ENCODE measurements at regions not wholly inside any gene's neighbourhood (a gene's known extent, or its start where the extent isn't known, plus 50 kb on each side); places are given as distances from the start of the nearest gene placed in this dataset.

DNA sequence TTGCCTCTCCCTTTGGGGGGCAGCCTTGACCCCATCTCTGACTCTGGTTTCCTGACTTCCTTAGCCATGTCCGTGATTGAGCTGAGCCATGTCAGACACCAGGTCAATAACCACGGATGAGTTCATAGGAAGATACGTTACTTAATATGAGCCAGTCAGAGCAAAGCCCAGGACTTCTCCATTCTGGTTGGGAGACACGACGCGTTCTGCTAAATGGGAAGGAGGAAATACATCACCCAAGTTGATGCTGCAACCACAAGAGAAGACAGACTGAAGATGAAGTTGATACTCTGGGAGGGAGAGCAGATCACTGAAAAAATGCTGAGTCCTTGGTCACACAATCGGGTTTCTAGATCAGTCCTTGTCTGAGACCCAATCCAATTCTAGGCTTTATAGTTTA lies 90.9 kb downstream of the MATN1 start:
- Histone ChIP-seq H3K4me2 (ENCODE audit: low read length) (no peak overlapping the region), H4K20me1 (ENCODE audit: insufficient read depth, low read length) (no peaks in the 10 kb centered on the region), H3K27me3 (ENCODE audit: insufficient read depth, low read length) (no peaks in the 10 kb centered on the region), H3K9ac (ENCODE audit: low read length) (no peak overlapping the region), H3K79me2 (ENCODE audit: insufficient read depth, low read length) (no peaks in the 10 kb centered on the region), H3K4me1 (ENCODE audit: insufficient read depth, low read length) (no peaks in the 10 kb centered on the region), H3K36me3 (ENCODE audit: insufficient read depth, low read length) (no peaks in the 10 kb centered on the region), H3K9me3 (ENCODE audit: insufficient read depth, low read depth, low read length) (no peaks in the 10 kb centered on the region), H3K4me3 (ENCODE audit: insufficient read depth, low read depth, low read length) (no peak overlapping the region), H3K27ac (ENCODE audit: low read depth, low read length) (no peak overlapping the region), H2AFZ (ENCODE audit: low read depth, low read length) (no peak overlapping the region)
- H3K4me3 Mint-ChIP-seq (ENCODE audit: unreplicated experiment), result no peak overlapping the region
- peaks cover 1% of the 10 kb centered on the region for H3K9me3 Mint-ChIP-seq (ENCODE audit: unreplicated experiment)
- peaks cover 48% of the 10 kb centered on the region for H3K27me3 Mint-ChIP-seq (ENCODE audit: low read depth, unreplicated experiment)
- TF ChIP-seq, protein P1, sequence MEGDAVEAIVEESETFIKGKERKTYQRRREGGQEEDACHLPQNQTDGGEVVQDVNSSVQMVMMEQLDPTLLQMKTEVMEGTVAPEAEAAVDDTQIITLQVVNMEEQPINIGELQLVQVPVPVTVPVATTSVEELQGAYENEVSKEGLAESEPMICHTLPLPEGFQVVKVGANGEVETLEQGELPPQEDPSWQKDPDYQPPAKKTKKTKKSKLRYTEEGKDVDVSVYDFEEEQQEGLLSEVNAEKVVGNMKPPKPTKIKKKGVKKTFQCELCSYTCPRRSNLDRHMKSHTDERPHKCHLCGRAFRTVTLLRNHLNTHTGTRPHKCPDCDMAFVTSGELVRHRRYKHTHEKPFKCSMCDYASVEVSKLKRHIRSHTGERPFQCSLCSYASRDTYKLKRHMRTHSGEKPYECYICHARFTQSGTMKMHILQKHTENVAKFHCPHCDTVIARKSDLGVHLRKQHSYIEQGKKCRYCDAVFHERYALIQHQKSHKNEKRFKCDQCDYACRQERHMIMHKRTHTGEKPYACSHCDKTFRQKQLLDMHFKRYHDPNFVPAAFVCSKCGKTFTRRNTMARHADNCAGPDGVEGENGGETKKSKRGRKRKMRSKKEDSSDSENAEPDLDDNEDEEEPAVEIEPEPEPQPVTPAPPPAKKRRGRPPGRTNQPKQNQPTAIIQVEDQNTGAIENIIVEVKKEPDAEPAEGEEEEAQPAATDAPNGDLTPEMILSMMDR (IDR thresholded peaks at IDR 0.05; ENCODE audit: insufficient read depth, low read depth, low read length), result no peak
- TF ChIP-seq EZH2 (IDR thresholded peaks at IDR 0.05; ENCODE audit: insufficient read depth, low read length), result no peak
- no peaks in the 10 kb centered on the region for H3K4me1 Mint-ChIP-seq (ENCODE audit: low read depth, unreplicated experiment)
- no peaks in the 10 kb centered on the region for H3K36me3 Mint-ChIP-seq (ENCODE audit: low read depth, unreplicated experiment)
- no peak for DNase-seq (ENCODE audit: low read depth)
- no peak for FAIRE-seq
- no peak overlapping the region for H3K27ac Mint-ChIP-seq (ENCODE audit: unreplicated experiment)

DNA sequence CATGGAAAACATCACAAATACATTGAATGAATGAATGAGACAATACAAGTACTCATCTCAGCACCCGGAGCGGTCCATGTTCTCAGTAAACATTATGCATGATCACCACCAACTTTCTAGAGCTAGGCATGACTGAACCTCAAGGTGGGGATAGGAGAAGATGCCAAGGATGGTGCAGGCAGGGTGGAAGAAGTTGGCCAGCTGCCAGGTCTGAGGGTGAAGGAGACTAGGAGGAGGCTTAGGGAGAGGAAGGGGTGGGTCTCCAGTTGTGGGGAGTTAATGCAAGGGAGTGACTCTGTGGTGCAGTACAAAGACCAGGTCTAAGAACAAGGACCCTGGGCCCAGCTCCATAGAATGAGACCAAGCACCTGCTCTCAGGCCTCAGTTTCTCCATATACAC lies 91.7 kb downstream of the MATN1 start:
- Histone ChIP-seq H3K4me2 (ENCODE audit: low read length) (no peak overlapping the region), H3K4me1 (ENCODE audit: insufficient read depth, low read length) (no peaks in the 10 kb centered on the region), H3K9me3 (ENCODE audit: insufficient read depth, low read depth, low read length) (peaks cover 6% of the 10 kb centered on the region), H3K9ac (ENCODE audit: low read length) (no peak overlapping the region), H3K4me3 (ENCODE audit: insufficient read depth, low read depth, low read length) (no peak overlapping the region), H3K36me3 (ENCODE audit: insufficient read depth, low read length) (no peaks in the 10 kb centered on the region), H4K20me1 (ENCODE audit: insufficient read depth, low read length) (no peaks in the 10 kb centered on the region), H3K79me2 (ENCODE audit: insufficient read depth, low read length) (no peaks in the 10 kb centered on the region), H3K27ac (ENCODE audit: low read depth, low read length) (no peak overlapping the region), H3K27me3 (ENCODE audit: insufficient read depth, low read length) (no peaks in the 10 kb centered on the region), H2AFZ (ENCODE audit: low read depth, low read length) (no peak overlapping the region)
- Mint-ChIP-seq H3K27ac (ENCODE audit: unreplicated experiment) (no peak overlapping the region), H3K4me1 (ENCODE audit: low read depth, unreplicated experiment) (no peaks in the 10 kb centered on the region), H3K4me3 (ENCODE audit: unreplicated experiment) (no peak overlapping the region), H3K36me3 (ENCODE audit: low read depth, unreplicated experiment) (no peaks in the 10 kb centered on the region), H3K27me3 (ENCODE audit: low read depth, unreplicated experiment) (peaks cover 52% of the 10 kb centered on the region), H3K9me3 (ENCODE audit: unreplicated experiment) (peaks cover 1% of the 10 kb centered on the region)
- TF ChIP-seq, protein P1 (IDR thresholded peaks at IDR 0.05; ENCODE audit: insufficient read depth, low read depth, low read length), result no peak
- no peak for TF ChIP-seq EZH2 (IDR thresholded peaks at IDR 0.05; ENCODE audit: insufficient read depth, low read length)
- FAIRE-seq (no peak), DNase-seq (ENCODE audit: low read depth) (no peak)

DNA sequence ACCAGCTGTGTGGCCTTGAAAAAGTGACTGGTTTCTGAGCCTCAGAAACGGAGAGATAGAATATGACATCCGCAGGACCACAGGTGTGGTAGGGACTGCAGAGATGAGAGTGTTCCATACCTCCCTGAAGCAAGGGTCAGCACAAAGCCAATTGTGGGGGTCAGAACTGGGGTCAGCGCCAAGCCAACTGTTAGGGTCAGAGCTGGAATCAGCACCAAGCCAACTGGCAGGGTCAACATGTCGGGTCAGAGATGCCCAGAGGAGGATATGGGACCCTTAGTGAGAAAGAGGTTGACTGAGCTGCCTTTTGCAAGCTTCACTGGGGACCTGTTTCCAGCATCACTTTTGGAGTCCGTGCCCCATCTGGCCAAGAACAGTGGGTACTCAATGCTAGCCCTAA lies 93.9 kb downstream of the MATN1 start:
- Histone ChIP-seq H4K20me1 (ENCODE audit: insufficient read depth, low read length) (no peaks in the 10 kb centered on the region), H3K4me2 (ENCODE audit: low read length) (no peak overlapping the region), H3K9me3 (ENCODE audit: insufficient read depth, low read depth, low read length) (peaks cover 6% of the 10 kb centered on the region), H3K36me3 (ENCODE audit: insufficient read depth, low read length) (no peaks in the 10 kb centered on the region), H2AFZ (ENCODE audit: low read depth, low read length) (no peak overlapping the region), H3K4me1 (ENCODE audit: insufficient read depth, low read length) (no peaks in the 10 kb centered on the region), H3K27ac (ENCODE audit: low read depth, low read length) (no peak overlapping the region), H3K79me2 (ENCODE audit: insufficient read depth, low read length) (no peaks in the 10 kb centered on the region), H3K27me3 (ENCODE audit: insufficient read depth, low read length) (no peaks in the 10 kb centered on the region), H3K4me3 (ENCODE audit: insufficient read depth, low read depth, low read length) (no peak overlapping the region), H3K9ac (ENCODE audit: low read length) (no peak overlapping the region)
- Mint-ChIP-seq H3K27me3 (ENCODE audit: low read depth, unreplicated experiment) (peaks cover 52% of the 10 kb centered on the region), H3K36me3 (ENCODE audit: low read depth, unreplicated experiment) (no peaks in the 10 kb centered on the region), H3K4me3 (ENCODE audit: unreplicated experiment) (no peak overlapping the region), H3K9me3 (ENCODE audit: unreplicated experiment) (peaks cover 1% of the 10 kb centered on the region), H3K27ac (ENCODE audit: unreplicated experiment) (no peak overlapping the region), H3K4me1 (ENCODE audit: low read depth, unreplicated experiment) (no peaks in the 10 kb centered on the region)
- DNase-seq (ENCODE audit: low read depth), result no peak
- TF ChIP-seq EZH2 (IDR thresholded peaks at IDR 0.05; ENCODE audit: insufficient read depth, low read length), result no peak
- TF ChIP-seq, protein P1 (IDR thresholded peaks at IDR 0.05; ENCODE audit: insufficient read depth, low read depth, low read length), result no peak
- FAIRE-seq, result no peak
